Heart left ventricle (tissue), 13 donors: ENCODE measurements at regions not wholly inside any gene's neighbourhood (a gene's known extent, or its start where the extent isn't known, plus 50 kb on each side); places are given as distances from the start of the nearest gene placed in this dataset.

Source experiments
- CTCF ChIP-seq, 12 donors: fragments of 200-600 bp; sonication (generic) in 4 of 12; IDR thresholded peaks; one replicate each; pipeline versions ENCODE4 v1.5.0 to v1.8.0; 2018 to 2022; ENCODE audit warnings: antibody characterized with exemption in 12 of 12, mild to moderate bottlenecking in 5 of 12
- POLR2A ChIP-seq, 2 donors: fragments of 450-650 bp; IDR thresholded peaks; one replicate each; pipeline ENCODE4 v1.6.1; 2017; ENCODE audit warnings: antibody characterized with exemption in 2 of 2, mild to moderate bottlenecking in 2 of 2, moderate library complexity in 2 of 2
- donor health status: ischemic (EF 13 %, LVEDD 7.1; RV severe dilation, severe dysfunction).
- donor health status: DM: no; HTN: yes; CAD: no.
- donor health status: DM: no; HTN: no; CAD: no.
- donor health status: ischemic (EF 25% LVEDD 6.9; RV normal size, moderate dysfunction).
- donor health status: ischemic (EF 25% LVEDD 5.7; RV mildly dilated, moderate dysfunction).
- donor health status: ischemic (EF 35%, LVEDD 5.7; RV mildly dilated, moderate dysfunction).
- donor health status: nonischemic (EF 11% LVEDD 7.7; RV severe dilation, severe dysfunction).
- donor health status: DM: yes; HTN: yes; CAD: no.
- donor health status: PGD.
- donor health status: ischemic (EF 29% LVEDD 5.4; RV normal size, mild dysfunction).
- donor health status: nonischemic (EF 23%, LVEDD 6.1; RV moderate dilation, normal function).

DNA sequence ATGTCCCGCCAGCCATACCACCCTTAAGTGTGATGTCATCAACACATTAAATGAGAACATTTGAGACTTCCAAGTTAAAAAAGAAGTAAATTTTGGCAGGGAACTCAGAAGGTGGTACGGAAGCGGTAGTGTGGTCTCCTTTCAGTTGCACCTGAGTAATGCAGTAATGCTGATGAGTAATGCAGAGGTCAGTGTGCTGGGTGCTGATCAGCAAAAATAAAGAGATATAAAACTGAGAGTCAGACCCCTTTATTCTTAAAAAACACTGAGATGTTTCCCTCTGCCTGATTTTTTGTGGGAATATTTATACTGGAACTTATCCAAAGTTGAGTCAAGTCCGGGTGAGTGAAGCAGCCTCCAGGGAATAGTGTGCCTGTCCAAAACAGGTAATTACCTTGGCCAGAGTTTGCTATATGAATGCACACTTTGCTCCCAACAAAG is 370.6 kb upstream of the PRICKLE1 start:
- TF ChIP-seq POLR2A (IDR thresholded peaks at IDR 0.05) (no peak), CTCF (IDR thresholded peaks at IDR 0.05) (no peak)
